Gastrocnemius medialis (tissue), 4 donors: ENCODE measurements at regions not wholly inside any gene's neighbourhood (a gene's known extent, or its start where the extent isn't known, plus 50 kb on each side); places are given as distances from the start of the nearest gene placed in this dataset.

Experiments used
- POLR2A ChIP-seq, 2 donors: fragments of 450-650 bp; IDR thresholded peaks; one replicate each; pipeline ENCODE4 v1.6.1; 2017; ENCODE audit warnings: antibody characterized with exemption in 2 of 2, mild to moderate bottlenecking in 2 of 2, moderate library complexity in 2 of 2
- TF ChIP-seq, protein P1 (sequence below), 5 experiments: fragments of 450-650 bp in 3 of 5; fragments of 200-600 bp in 2 of 5; sonication (generic) in 2 of 5; IDR thresholded peaks in 4 of 5; conservative IDR thresholded peaks in 1 of 5; 1 replicate in 4 of 5; 2 replicates in 1 of 5; pipeline ENCODE4 v1.5.1; 2016 to 2019; ENCODE audit warnings: antibody characterized with exemption in 5 of 5, mild to moderate bottlenecking in 3 of 5, moderate library complexity in 3 of 5

GRCh38 chr4:28362169-28362568 lies 1501.5 kb downstream of the STIM2 start:
- TF ChIP-seq, protein P1, sequence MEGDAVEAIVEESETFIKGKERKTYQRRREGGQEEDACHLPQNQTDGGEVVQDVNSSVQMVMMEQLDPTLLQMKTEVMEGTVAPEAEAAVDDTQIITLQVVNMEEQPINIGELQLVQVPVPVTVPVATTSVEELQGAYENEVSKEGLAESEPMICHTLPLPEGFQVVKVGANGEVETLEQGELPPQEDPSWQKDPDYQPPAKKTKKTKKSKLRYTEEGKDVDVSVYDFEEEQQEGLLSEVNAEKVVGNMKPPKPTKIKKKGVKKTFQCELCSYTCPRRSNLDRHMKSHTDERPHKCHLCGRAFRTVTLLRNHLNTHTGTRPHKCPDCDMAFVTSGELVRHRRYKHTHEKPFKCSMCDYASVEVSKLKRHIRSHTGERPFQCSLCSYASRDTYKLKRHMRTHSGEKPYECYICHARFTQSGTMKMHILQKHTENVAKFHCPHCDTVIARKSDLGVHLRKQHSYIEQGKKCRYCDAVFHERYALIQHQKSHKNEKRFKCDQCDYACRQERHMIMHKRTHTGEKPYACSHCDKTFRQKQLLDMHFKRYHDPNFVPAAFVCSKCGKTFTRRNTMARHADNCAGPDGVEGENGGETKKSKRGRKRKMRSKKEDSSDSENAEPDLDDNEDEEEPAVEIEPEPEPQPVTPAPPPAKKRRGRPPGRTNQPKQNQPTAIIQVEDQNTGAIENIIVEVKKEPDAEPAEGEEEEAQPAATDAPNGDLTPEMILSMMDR (IDR thresholded peaks at IDR 0.05 in 4 of 5, conservative IDR thresholded peaks at IDR 0.05 in 1 of 5), result no peak
- TF ChIP-seq POLR2A (IDR thresholded peaks at IDR 0.05), result no peak
